Neuronal stem cell (in vitro differentiated cells): ENCODE measurements at regions not wholly inside any gene's neighbourhood (a gene's known extent, or its start where the extent isn't known, plus 50 kb on each side); places are given as distances from the start of the nearest gene placed in this dataset.

ENCODE experiments used
- DNase-seq: peaks from one replicate; pipeline ENCODE4 v3.0.0-alpha.2; 2013; ENCODE audit warnings: low spot score
- H2AFZ ChIP-seq: one replicate; pipeline ENCODE4 v1.6.1; 2013; ENCODE audit warnings: mild to moderate bottlenecking, low read length, inconsistent platforms
- H2AK5ac ChIP-seq: 2 replicates; pipeline ENCODE4 v1.6.1; 2013; ENCODE audit warnings: low read depth, mild to moderate bottlenecking, inconsistent platforms, low read length, moderate library complexity, mixed read lengths
- H2BK120ac ChIP-seq: 2 replicates; pipeline ENCODE4 v1.6.1; 2013; ENCODE audit warnings: low read depth, mild to moderate bottlenecking, inconsistent platforms, low read length, moderate library complexity, mixed read lengths
- H2BK12ac ChIP-seq: one replicate; pipeline ENCODE4 v1.6.1; 2013; ENCODE audit warnings: low read length, inconsistent platforms
- H2BK15ac ChIP-seq: 2 replicates; pipeline ENCODE4 v1.6.1; 2013; ENCODE audit warnings: mild to moderate bottlenecking, low read length, inconsistent platforms, mixed read lengths
- H2BK5ac ChIP-seq: one replicate; pipeline ENCODE4 v1.6.1; 2013; ENCODE audit warnings: inconsistent platforms, mild to moderate bottlenecking, low read length, moderate library complexity
- H3K14ac ChIP-seq: one replicate; pipeline ENCODE4 v1.6.1; 2013; ENCODE audit warnings: low read length, inconsistent platforms
- H3K18ac ChIP-seq: 2 replicates; pipeline ENCODE4 v1.6.1; 2013; ENCODE audit warnings: low read length, inconsistent platforms
- H3K23ac ChIP-seq: 2 replicates; pipeline ENCODE4 v1.6.1; 2013; ENCODE audit warnings: low read depth, mild to moderate bottlenecking, mixed read lengths, low read length, inconsistent platforms; ENCODE audit not compliant: poor library complexity
- H3K27ac ChIP-seq: replicated peaks from 3 replicates; pipeline ENCODE4 v1.5.1; 2013; ENCODE audit warnings: low read length, inconsistent platforms
- H3K27me3 ChIP-seq, 3 experiments: 2 replicates each; pipeline ENCODE4 v1.6.1; 2013; ENCODE audit warnings: low read length in 3 of 3, mild to moderate bottlenecking in 2 of 3, inconsistent platforms in 1 of 3, low read depth in 1 of 3, mixed read lengths in 1 of 3, moderate library complexity in 1 of 3; ENCODE audit not compliant: control insufficient read depth in 3 of 3, insufficient read depth in 3 of 3
- H3K36me3 ChIP-seq, 2 donors: replicated peaks in 1 of 2; 2 replicates each; pipeline ENCODE4 v1.6.1; 2013; ENCODE audit warnings: low read length in 2 of 2; ENCODE audit not compliant: control insufficient read depth in 2 of 2, insufficient read depth in 2 of 2
- H3K4ac ChIP-seq: 2 replicates; pipeline ENCODE4 v1.6.1; 2013; ENCODE audit warnings: inconsistent platforms, mild to moderate bottlenecking, low read length, moderate library complexity
- H3K4me1 ChIP-seq, 2 donors: 1 replicate in 1 of 2; 2 replicates in 1 of 2; pipeline ENCODE4 v1.6.1; 2013; ENCODE audit warnings: low read length in 2 of 2, low read depth in 1 of 2; ENCODE audit not compliant: control insufficient read depth in 2 of 2, insufficient read depth in 1 of 2
- H3K4me2 ChIP-seq: one replicate; pipeline ENCODE4 v1.6.1; 2013; ENCODE audit warnings: mild to moderate bottlenecking, low read length, inconsistent platforms; ENCODE audit not compliant: insufficient read depth, poor library complexity, severe bottlenecking
- H3K4me3 ChIP-seq, 2 donors: 2 replicates each; pipeline ENCODE4 v1.5.1; 2013; ENCODE audit warnings: low read length in 2 of 2, mild to moderate bottlenecking in 2 of 2, inconsistent platforms in 1 of 2, moderate library complexity in 1 of 2
- H3K79me1 ChIP-seq: one replicate; pipeline ENCODE4 v1.6.1; 2013; ENCODE audit warnings: low read depth, mild to moderate bottlenecking, inconsistent platforms, low read length, moderate library complexity
- H3K9ac ChIP-seq: one replicate; pipeline ENCODE4 v1.6.1; 2013; ENCODE audit warnings: mild to moderate bottlenecking, low read depth, low read length, inconsistent platforms; ENCODE audit not compliant: poor library complexity
- H3K9me3 ChIP-seq, 2 donors: replicated peaks in 1 of 2; 2 replicates each; pipeline versions ENCODE3 to v1.6.1; 2013; ENCODE audit warnings: low read length in 2 of 2, mild to moderate bottlenecking in 2 of 2, inconsistent platforms in 1 of 2, low read depth in 1 of 2, mixed read lengths in 1 of 2, moderate library complexity in 1 of 2; ENCODE audit not compliant: control insufficient read depth in 2 of 2, insufficient read depth in 1 of 2
- H4K8ac ChIP-seq: one replicate; pipeline ENCODE4 v1.6.1; 2013; ENCODE audit warnings: low read depth, mild to moderate bottlenecking, inconsistent platforms, low read length, moderate library complexity
- H4K91ac ChIP-seq: one replicate; pipeline ENCODE4 v1.6.1; 2013; ENCODE audit warnings: low read length, low read depth, mild to moderate bottlenecking, inconsistent platforms; ENCODE audit not compliant: poor library complexity
- WGBS, 2 donors: extraction: QIAGEN DNeasy Blood & Tissue Kit; methylation state at CpG; one replicate each; pipeline ENCODE4 v1.1.7; 2013; ENCODE audit warnings: missing lambda C conversion rate in 2 of 2, mixed read lengths in 1 of 2; ENCODE audit not compliant: insufficient read length in 2 of 2, insufficient replicate concordance in 1 of 2; ENCODE audit errors: extremely low coverage in 2 of 2; 5-methylcytosine and 5-hydroxymethylcytosine counted together

GRCh38 chr12:3417937-3418462 is 73.0 kb upstream of the PRMT8 start:
- DNase-seq = no peak
- Histone ChIP-seq H4K8ac (no peak overlapping the region), H3K4me2 (no peak overlapping the region), H3K4me1 (peaks cover 0 to 8% of the 10 kb centered on the region in 2 donors), H3K4ac (no peak overlapping the region), H2AFZ (no peak overlapping the region), H2BK5ac (no peak overlapping the region), H3K27ac (no peak overlapping the region), H3K4me3 (no peak overlapping the region), H2AK5ac (peak overlapping the region; percentile 8), H2BK15ac (no peak overlapping the region), H3K18ac (no peak overlapping the region), H2BK12ac (no peak overlapping the region), H3K14ac (no peak overlapping the region), H4K91ac (no peak overlapping the region), H3K27me3 (peaks cover 3 to 33% (median 16%) of the 10 kb centered on the region in 3 experiments), H3K79me1 (no peaks in the 10 kb centered on the region), H3K23ac (no peak overlapping the region), H3K9ac (no peak overlapping the region), H3K9me3 (peaks cover 2 to 3% of the 10 kb centered on the region in 2 donors), H3K36me3 (no peaks in the 10 kb centered on the region), H2BK120ac (no peak overlapping the region)
- WGBS, 2 donors = no CpG with 5 or more reads among the region's 3 CpGs

GRCh38 chr12:3418609-3419390 is 72.2 kb upstream of the PRMT8 start:
- H3K9ac ChIP-seq = no peak overlapping the region
- H2BK5ac ChIP-seq = no peak overlapping the region
- no CpG with 5 or more reads among the region's 12 CpGs for WGBS, 2 donors
- peak overlapping the region; percentile 19 for H3K23ac ChIP-seq
- H4K8ac ChIP-seq = no peak overlapping the region
- no peak overlapping the region for H2BK120ac ChIP-seq
- no peaks in the 10 kb centered on the region for H3K79me1 ChIP-seq
- no peak overlapping the region for H3K27ac ChIP-seq
- H3K14ac ChIP-seq = no peak overlapping the region
- H2BK12ac ChIP-seq = no peak overlapping the region
- peaks cover 3 to 33% (median 16%) of the 10 kb centered on the region in 3 experiments for H3K27me3 ChIP-seq
- H3K4me1 ChIP-seq = peaks cover 0 to 8% of the 10 kb centered on the region in 2 donors
- peak overlapping the region; percentile 16 for H3K18ac ChIP-seq
- H3K4me3 ChIP-seq = no peak overlapping the region
- H3K4me2 ChIP-seq = no peak overlapping the region
- no peak overlapping the region for H2AFZ ChIP-seq
- no peak overlapping the region for H3K4ac ChIP-seq
- no peak overlapping the region for H2BK15ac ChIP-seq
- no peaks in the 10 kb centered on the region for H3K36me3 ChIP-seq
- peaks cover 2 to 3% of the 10 kb centered on the region in 2 donors for H3K9me3 ChIP-seq
- no peak for DNase-seq
- H2AK5ac ChIP-seq = no peak overlapping the region
- no peak overlapping the region for H4K91ac ChIP-seq

- Histone ChIP-seq H3K9me3 (peaks cover 2% of the 10 kb centered on the region in 2 donors), H3K27ac (no peak overlapping the region), H3K4ac (no peak overlapping the region), H3K9ac (no peak overlapping the region), H4K91ac (no peak overlapping the region), H3K27me3 (peaks cover 3 to 33% (median 21%) of the 10 kb centered on the region in 3 experiments), H4K8ac (no peak overlapping the region), H3K14ac (no peak overlapping the region), H2BK5ac (no peak overlapping the region), H3K18ac (no peak overlapping the region), H2AFZ (no peak overlapping the region), H3K4me3 (no peak overlapping the region), H3K36me3 (no peaks in the 10 kb centered on the region), H2BK12ac (no peak overlapping the region), H2AK5ac (no peak overlapping the region), H3K4me1 (peaks cover 0 to 8% of the 10 kb centered on the region in 2 donors), H2BK120ac (no peak overlapping the region), H2BK15ac (no peak overlapping the region), H3K79me1 (no peaks in the 10 kb centered on the region), H3K4me2 (no peak overlapping the region), H3K23ac (no peak overlapping the region)
- DNase-seq = peak; percentile 48
- WGBS, 2 donors = no CpG with 5 or more reads among the region's 3 CpGs
Observed at GRCh38 chr12:3419558-3419957, 71.4 kb upstream of the PRMT8 start.

GRCh38 chr12:3420693-3421092 is 70.3 kb upstream of the PRMT8 start:
- peak overlapping the region; percentile 5 for H2AK5ac ChIP-seq
- no CpG with 5 or more reads among the region's 6 CpGs for WGBS, 2 donors

More at GRCh38 chr12:3420693-3421092, 70.3 kb upstream of the PRMT8 start:
- Histone ChIP-seq H3K23ac (no peak overlapping the region), H2AFZ (no peak overlapping the region), H3K4me1 (peaks cover 0 to 8% of the 10 kb centered on the region in 2 donors), H3K18ac (no peak overlapping the region), H4K8ac (no peak overlapping the region), H4K91ac (no peak overlapping the region), H3K79me1 (no peaks in the 10 kb centered on the region), H3K9ac (no peak overlapping the region), H2BK120ac (no peak overlapping the region), H2BK15ac (no peak overlapping the region), H3K9me3 (no peaks in the 10 kb centered on the region), H3K14ac (no peak overlapping the region), H3K27ac (no peak overlapping the region), H3K27me3 (peaks cover 3 to 33% (median 26%) of the 10 kb centered on the region in 3 experiments), H3K36me3 (no peaks in the 10 kb centered on the region), H2BK12ac (no peak overlapping the region), H2BK5ac (no peak overlapping the region), H3K4ac (no peak overlapping the region), H3K4me2 (no peak overlapping the region), H3K4me3 (no peak overlapping the region)
- no peak for DNase-seq
